ENCODE measurements at regions not wholly inside any gene's neighbourhood (a gene's known extent, or its start where the extent isn't known, plus 50 kb on each side); places are given as distances from the start of the nearest gene placed in this dataset.
"Not testable (repeated sequence)": the region's sequence is repeated elsewhere in the genome, so short reads cannot be mapped to it uniquely, and the experiment has no call there.

GRCh38 chr18:11506856-11507255, 102.5 kb upstream of the SLC35G4 start:
- DNase-seq, result no peak

- DNase-seq, result no peak
Observed at GRCh38 chr18:11505993-11506392, 103.4 kb upstream of the SLC35G4 start.

GRCh38 chr18:11504962-11505361, 104.4 kb upstream of the SLC35G4 start:
- no peak for DNase-seq

- no peak for DNase-seq
Observed at GRCh38 chr18:11502368-11502767, 107.0 kb upstream of the SLC35G4 start.

- DNase-seq, result no peak
Observed at GRCh38 chr18:11501352-11501751, 108.0 kb upstream of the SLC35G4 start.

- no peak for DNase-seq
Observed at GRCh38 chr18:11500153-11501122, 109.0 kb upstream of the SLC35G4 start.

GRCh38 chr18:11498821-11499220, 110.6 kb upstream of the SLC35G4 start:
- no peak for DNase-seq

GRCh38 chr18:11497585-11497984, 111.8 kb upstream of the SLC35G4 start:
- no peak for DNase-seq

GRCh38 chr18:11496526-11497172, 112.7 kb upstream of the SLC35G4 start:
- DNase-seq, result no peak

GRCh38 chr18:11495441-11495840, 114.0 kb upstream of the SLC35G4 start:
- DNase-seq, result no peak

GRCh38 chr18:11494107-11494506, 115.3 kb upstream of the SLC35G4 start:
- DNase-seq, result no peak

- no peak for DNase-seq
Observed at GRCh38 chr18:11489266-11489899, 120.0 kb upstream of the SLC35G4 start.

- DNase-seq, result no peak
Observed at GRCh38 chr18:11488175-11488574, 121.2 kb upstream of the SLC35G4 start.

- DNase-seq, result no peak
Observed at GRCh38 chr18:11487390-11487789, 122.0 kb upstream of the SLC35G4 start.

GRCh38 chr18:11482271-11482670, 127.1 kb upstream of the SLC35G4 start:
- DNase-seq, result no peak

GRCh38 chr18:11480692-11481091, 128.7 kb upstream of the SLC35G4 start:
- no peak for DNase-seq

GRCh38 chr18:11479031-11479430, 130.4 kb upstream of the SLC35G4 start:
- DNase-seq, result not testable (repeated sequence)

GRCh38 chr18:11470941-11471340, 138.5 kb upstream of the SLC35G4 start:
- DNase-seq, result no peak

GRCh38 chr18:11468617-11469016, 140.8 kb upstream of the SLC35G4 start:
- no peak for DNase-seq

- DNase-seq, result no peak
Observed at GRCh38 chr18:11468120-11468519, 141.3 kb upstream of the SLC35G4 start.

- DNase-seq, result no peak
Observed at GRCh38 chr18:11467611-11468010, 141.8 kb upstream of the SLC35G4 start.

- DNase-seq, result no peak
Observed at GRCh38 chr18:11464129-11464528, 145.3 kb upstream of the SLC35G4 start.

GRCh38 chr18:11458447-11458846, 150.9 kb upstream of the SLC35G4 start:
- no peak for DNase-seq

GRCh38 chr18:11457853-11458252, 151.5 kb upstream of the SLC35G4 start:
- DNase-seq, result not testable (repeated sequence)

Measured in CD4-positive, alpha-beta T cell treated with Interferon gamma for 1 hour (primary cell).